Kidney epithelial cell (primary cell): ENCODE measurements at regions not wholly inside any gene's neighbourhood (a gene's known extent, or its start where the extent isn't known, plus 50 kb on each side); places are given as distances from the start of the nearest gene placed in this dataset.

Source experiments
- DNase-seq: peaks from one replicate; pipeline ENCODE4 v3.0.0-alpha.2; 2010; ENCODE audit warnings: low read depth
- H3K27me3 ChIP-seq: 2 replicates; pipeline ENCODE4 v1.6.0; 2011; ENCODE audit warnings: low read length; ENCODE audit not compliant: control insufficient read depth, insufficient read depth
- H3K36me3 ChIP-seq: 2 replicates; pipeline ENCODE4 v1.5.1; 2011; ENCODE audit warnings: low read length; ENCODE audit not compliant: control insufficient read depth, insufficient read depth
- H3K4me3 ChIP-seq: 2 replicates; pipeline ENCODE4 v1.5.1; 2011; ENCODE audit warnings: low read depth, mild to moderate bottlenecking, control low read depth, low read length
- TF ChIP-seq, protein P1 (sequence below): IDR thresholded peaks from 2 replicates; pipeline ENCODE4 v1.5.1; 2011; ENCODE audit warnings: mild to moderate bottlenecking, moderate library complexity, low read length, control low read depth, inconsistent platforms; ENCODE audit not compliant: insufficient read depth, poor library complexity, severe bottlenecking

DNA sequence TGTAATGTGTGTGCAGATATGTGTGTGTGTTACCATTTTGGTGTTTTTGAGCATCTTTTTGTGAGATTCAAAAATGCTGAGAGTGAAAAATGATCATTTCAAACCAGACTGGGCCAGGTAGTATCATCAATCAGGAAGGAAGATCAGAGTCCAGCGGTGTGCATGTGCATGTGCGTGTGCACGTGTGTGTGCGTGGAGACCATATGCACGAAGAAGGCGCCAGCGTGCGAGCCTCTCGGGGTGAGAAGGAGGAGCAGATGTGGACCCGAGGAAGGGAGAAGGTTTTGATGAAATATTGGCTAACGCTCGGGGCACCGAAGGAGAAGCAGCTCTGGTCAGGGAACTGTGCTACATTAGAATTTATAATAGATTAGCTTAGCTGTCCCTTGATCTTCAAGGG, 516.4 kb downstream of the CCDC171 start:
- Histone ChIP-seq H3K36me3 (no peaks in the 10 kb centered on the region), H3K4me3 (no peak overlapping the region), H3K27me3 (no peaks in the 10 kb centered on the region)
- no peak for DNase-seq
- TF ChIP-seq, protein P1, sequence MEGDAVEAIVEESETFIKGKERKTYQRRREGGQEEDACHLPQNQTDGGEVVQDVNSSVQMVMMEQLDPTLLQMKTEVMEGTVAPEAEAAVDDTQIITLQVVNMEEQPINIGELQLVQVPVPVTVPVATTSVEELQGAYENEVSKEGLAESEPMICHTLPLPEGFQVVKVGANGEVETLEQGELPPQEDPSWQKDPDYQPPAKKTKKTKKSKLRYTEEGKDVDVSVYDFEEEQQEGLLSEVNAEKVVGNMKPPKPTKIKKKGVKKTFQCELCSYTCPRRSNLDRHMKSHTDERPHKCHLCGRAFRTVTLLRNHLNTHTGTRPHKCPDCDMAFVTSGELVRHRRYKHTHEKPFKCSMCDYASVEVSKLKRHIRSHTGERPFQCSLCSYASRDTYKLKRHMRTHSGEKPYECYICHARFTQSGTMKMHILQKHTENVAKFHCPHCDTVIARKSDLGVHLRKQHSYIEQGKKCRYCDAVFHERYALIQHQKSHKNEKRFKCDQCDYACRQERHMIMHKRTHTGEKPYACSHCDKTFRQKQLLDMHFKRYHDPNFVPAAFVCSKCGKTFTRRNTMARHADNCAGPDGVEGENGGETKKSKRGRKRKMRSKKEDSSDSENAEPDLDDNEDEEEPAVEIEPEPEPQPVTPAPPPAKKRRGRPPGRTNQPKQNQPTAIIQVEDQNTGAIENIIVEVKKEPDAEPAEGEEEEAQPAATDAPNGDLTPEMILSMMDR: no peak

DNA sequence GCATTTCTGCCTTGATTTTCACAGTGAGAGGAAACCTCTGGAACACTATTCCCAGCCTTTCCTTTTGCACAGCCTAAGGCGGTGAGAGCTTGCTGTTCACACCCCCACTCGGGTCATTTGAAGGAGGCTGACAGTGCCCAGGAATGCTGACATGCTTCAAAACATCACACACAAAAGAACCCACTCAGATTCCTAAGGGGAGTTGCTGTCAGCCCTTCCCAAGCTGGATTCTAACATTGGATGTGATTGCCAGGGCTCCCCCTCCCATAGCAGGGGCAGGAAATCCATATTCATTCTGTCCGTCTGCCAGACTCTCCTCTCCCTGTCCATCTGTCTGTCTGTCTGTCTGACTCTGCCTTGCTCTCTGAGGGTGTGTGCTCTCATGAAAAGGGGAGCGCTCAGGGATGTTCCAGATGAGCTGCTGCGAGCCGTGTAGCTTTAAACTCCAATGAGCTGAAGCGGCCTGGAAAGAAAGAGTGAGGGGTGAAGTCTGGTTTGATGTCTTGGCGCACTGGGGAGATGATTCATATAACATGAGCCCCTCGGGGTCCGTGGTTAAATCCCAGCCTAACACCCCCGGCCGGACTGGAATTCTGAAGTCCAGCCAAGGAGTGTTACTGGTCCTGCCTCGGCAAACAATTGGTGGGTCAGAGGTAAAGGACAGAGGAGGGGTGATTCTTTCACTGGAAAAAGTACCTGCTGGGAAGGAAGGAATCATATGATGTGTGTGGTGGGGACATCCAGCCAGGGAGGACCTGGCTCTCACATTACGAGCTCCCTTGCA, 517.0 kb downstream of the CCDC171 start:
- no peaks in the 10 kb centered on the region for H3K27me3 ChIP-seq
- DNase-seq: peak; percentile 49
- no peak overlapping the region for H3K4me3 ChIP-seq
- H3K36me3 ChIP-seq: no peaks in the 10 kb centered on the region
- TF ChIP-seq, protein P1: no peak

DNA sequence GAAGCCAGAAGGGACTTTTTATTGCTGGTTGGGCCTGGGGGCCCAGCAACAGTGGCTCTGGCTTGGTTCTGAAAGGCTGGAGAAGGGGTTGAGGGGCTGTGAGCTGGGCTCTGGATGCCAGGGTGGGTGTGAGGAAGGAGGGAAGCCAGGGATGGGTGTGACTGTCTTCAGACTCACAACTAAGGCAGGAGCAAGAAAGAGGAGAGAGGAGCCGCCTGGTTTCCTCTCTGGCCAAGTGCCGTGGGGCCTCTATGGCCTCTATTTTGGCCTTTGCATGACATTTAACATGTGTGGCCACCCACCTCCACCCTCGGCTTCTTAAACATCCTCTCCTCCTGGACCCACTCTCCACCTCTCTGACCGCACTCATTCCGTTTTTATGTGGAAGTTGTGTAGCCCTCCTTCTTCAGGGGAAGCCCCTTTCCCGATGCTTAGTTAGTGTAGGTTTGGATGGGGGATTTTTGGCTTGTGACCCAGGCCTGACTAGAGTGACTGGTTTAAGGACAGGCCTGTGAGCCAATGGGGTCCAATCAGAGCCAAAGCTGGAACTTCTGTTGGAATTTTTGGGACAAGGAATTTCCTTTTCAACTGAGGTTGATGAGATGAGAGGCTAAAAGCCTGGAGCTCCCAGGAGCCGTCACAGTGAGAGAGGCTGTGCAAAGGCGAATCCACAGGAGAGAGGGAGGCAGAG, 517.8 kb downstream of the CCDC171 start:
- no peak for DNase-seq
- H3K4me3 ChIP-seq: no peak overlapping the region
- H3K27me3 ChIP-seq: no peaks in the 10 kb centered on the region
- no peaks in the 10 kb centered on the region for H3K36me3 ChIP-seq
- TF ChIP-seq, protein P1: no peak

DNA sequence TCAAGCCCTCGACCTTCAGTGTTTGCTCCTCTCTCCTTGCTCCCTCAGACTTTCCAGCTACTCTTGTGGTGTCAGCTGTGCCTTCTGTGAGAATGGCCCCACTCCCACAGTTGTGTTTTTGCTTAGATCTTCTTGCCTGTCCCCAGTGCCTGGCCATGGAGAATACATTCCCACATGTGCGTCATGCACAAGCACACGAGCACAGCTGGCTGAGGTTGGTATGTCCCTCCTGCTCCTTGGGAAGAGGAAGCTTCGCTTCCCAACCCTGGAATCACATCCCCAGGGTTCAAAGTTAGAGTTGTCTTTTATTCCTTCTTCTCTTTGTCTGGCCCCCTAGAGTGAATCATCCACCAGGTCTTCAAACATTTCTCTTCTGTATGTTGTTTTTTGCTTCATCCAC, 518.6 kb downstream of the CCDC171 start:
- no peaks in the 10 kb centered on the region for H3K27me3 ChIP-seq
- H3K4me3 ChIP-seq: no peak overlapping the region
- no peaks in the 10 kb centered on the region for H3K36me3 ChIP-seq
- DNase-seq: no peak
- TF ChIP-seq, protein P1: no peak

DNA sequence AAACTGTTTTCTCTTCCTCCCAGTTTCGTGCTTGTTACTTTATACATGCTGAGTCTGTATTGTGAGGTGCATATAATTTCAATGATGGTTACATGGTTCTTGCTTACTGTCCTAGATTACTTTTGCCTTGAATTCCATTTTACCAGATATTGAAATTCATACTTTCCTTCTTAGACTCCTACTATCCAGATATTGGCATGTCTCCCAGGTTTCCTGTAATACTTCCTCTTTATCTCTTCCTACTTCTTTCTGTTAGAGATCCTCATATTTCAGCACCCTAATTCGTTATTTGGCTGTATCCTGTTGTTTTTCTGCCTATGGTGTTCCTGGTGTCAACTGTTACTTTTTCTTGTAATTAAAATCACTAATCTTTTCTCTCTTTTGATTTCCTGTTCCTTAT, 522.1 kb downstream of the CCDC171 start:
- TF ChIP-seq, protein P1: no peak
- Histone ChIP-seq H3K36me3 (no peaks in the 10 kb centered on the region), H3K27me3 (no peaks in the 10 kb centered on the region), H3K4me3 (no peak overlapping the region)
- DNase-seq: no peak
